Progenitor cell of endocrine pancreas (in vitro differentiated cells): ENCODE measurements at regions not wholly inside any gene's neighbourhood (a gene's known extent, or its start where the extent isn't known, plus 50 kb on each side); places are given as distances from the start of the nearest gene placed in this dataset.
"Not testable (repeated sequence)": the region's sequence is repeated elsewhere in the genome, so short reads cannot be mapped to it uniquely, and the experiment has no call there.

Experiments used
- DNase-seq: peaks from one replicate; pipeline ENCODE4 v3.0.0; 2021; ENCODE audit warnings: low spot score; ENCODE audit not compliant: unreplicated experiment
- H3K27ac Mint-ChIP-seq: 2 replicates; pipeline ENCODE4 v1.8.0; 2021; ENCODE audit warnings: mild to moderate bottlenecking, moderate library complexity, mixed read lengths
- H3K27me3 Mint-ChIP-seq: 2 replicates; pipeline ENCODE4 v1.8.0; 2021; ENCODE audit warnings: mixed read lengths
- H3K36me3 Mint-ChIP-seq: 2 replicates; pipeline ENCODE4 v1.8.0; 2022; ENCODE audit warnings: mixed read lengths; ENCODE audit not compliant: insufficient read depth
- H3K4me1 Mint-ChIP-seq: 2 replicates; pipeline ENCODE4 v1.8.0; 2021; ENCODE audit warnings: low read depth, mixed read lengths
- H3K4me3 Mint-ChIP-seq: 2 replicates; pipeline ENCODE4 v1.8.0; 2021; ENCODE audit warnings: low read depth, mild to moderate bottlenecking, moderate library complexity, mixed read lengths
- H3K9me3 Mint-ChIP-seq: 2 replicates; pipeline ENCODE4 v1.8.0; 2021; ENCODE audit warnings: low read depth, mixed read lengths
- TF ChIP-seq, protein P1 (sequence below): fragments of 200-600 bp; sonication (generic); IDR thresholded peaks from one replicate; pipeline ENCODE4 v1.5.0; 2021; ENCODE audit warnings: antibody characterized with exemption, mild to moderate bottlenecking; ENCODE audit not compliant: unreplicated experiment

DNA sequence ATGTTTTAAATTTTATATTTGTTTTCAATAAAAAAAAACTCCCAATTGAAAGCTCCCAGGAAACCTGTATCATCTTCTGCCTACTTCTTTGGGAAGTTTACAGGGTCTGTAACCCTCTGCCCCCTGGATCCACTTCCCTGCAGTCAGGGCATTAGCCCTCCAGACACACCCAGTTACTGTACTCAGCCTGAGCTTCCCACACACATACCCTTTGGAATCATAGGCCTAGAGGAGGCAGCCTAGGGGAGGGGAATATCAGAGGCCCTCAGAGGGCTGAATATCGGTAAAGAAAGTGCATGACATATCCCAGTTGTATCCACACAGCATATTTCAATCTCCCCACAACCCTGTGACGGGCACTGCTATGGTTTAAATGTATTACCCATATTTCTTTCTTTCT lies 56.2 kb upstream of the TFPI start:
- not testable (repeated sequence) for H3K9me3 Mint-ChIP-seq, H3K4me3 Mint-ChIP-seq, H3K27ac Mint-ChIP-seq, H3K27me3 Mint-ChIP-seq, DNase-seq, H3K36me3 Mint-ChIP-seq, H3K4me1 Mint-ChIP-seq

- Mint-ChIP-seq H3K4me1 (peaks cover 7% of the 10 kb centered on the region), H3K9me3 (no peaks in the 10 kb centered on the region), H3K36me3 (no peaks in the 10 kb centered on the region), H3K4me3 (no peak overlapping the region), H3K27me3 (peaks cover 3% of the 10 kb centered on the region), H3K27ac (no peak overlapping the region)
- TF ChIP-seq, protein P1, sequence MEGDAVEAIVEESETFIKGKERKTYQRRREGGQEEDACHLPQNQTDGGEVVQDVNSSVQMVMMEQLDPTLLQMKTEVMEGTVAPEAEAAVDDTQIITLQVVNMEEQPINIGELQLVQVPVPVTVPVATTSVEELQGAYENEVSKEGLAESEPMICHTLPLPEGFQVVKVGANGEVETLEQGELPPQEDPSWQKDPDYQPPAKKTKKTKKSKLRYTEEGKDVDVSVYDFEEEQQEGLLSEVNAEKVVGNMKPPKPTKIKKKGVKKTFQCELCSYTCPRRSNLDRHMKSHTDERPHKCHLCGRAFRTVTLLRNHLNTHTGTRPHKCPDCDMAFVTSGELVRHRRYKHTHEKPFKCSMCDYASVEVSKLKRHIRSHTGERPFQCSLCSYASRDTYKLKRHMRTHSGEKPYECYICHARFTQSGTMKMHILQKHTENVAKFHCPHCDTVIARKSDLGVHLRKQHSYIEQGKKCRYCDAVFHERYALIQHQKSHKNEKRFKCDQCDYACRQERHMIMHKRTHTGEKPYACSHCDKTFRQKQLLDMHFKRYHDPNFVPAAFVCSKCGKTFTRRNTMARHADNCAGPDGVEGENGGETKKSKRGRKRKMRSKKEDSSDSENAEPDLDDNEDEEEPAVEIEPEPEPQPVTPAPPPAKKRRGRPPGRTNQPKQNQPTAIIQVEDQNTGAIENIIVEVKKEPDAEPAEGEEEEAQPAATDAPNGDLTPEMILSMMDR, result no peak
- DNase-seq, result no peak
Measured at GRCh38 chr2:187612857-187613256, 58.6 kb upstream of the TFPI start.

DNA sequence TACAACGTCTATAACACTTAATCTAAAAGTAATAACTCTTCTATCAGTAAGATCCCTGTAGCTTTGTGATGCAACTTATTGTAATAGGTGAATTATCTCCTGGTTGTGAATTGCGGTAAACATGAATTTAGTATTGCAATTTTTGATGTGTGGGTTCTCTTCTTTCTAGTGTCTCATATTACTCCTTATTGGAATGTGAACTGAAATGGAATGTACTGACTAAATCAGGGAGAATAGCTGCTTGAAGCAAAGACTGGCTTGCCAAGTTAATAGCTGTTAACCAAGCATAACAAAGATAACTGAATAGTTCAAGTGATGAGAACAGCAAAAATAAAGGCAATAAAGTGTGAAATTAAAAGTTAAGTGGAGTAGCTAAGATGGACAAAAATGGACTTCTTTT lies 60.5 kb upstream of the TFPI start:
- H3K27ac Mint-ChIP-seq, result no peak overlapping the region
- H3K4me1 Mint-ChIP-seq, result peaks cover 7% of the 10 kb centered on the region
- H3K4me3 Mint-ChIP-seq, result no peak overlapping the region
- TF ChIP-seq, protein P1, result no peak
- no peaks in the 10 kb centered on the region for H3K36me3 Mint-ChIP-seq
- no peak for DNase-seq
- peaks cover 7% of the 10 kb centered on the region for H3K27me3 Mint-ChIP-seq
- H3K9me3 Mint-ChIP-seq, result no peaks in the 10 kb centered on the region

DNA sequence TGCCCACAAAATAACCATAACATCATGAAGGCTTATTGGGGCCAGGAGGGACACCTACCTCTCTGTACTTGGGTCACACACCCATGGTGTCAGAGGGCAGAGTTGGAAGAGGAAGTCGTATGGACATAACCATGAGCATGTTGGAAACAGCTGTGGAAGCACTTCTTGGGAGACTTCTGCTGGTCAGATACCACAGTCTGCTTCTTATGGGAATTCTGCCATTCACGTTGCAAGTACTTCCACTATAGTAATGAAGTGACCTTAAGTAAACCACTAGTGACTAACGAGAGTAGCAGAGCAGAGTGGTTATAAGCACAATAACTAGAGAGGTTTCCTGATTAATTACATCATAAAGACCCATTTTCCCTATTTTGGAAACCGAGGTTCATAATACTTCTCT lies 61.1 kb upstream of the TFPI start:
- no peak for DNase-seq
- Mint-ChIP-seq H3K36me3 (no peaks in the 10 kb centered on the region), H3K27ac (no peak overlapping the region), H3K4me1 (peaks cover 7% of the 10 kb centered on the region), H3K4me3 (no peak overlapping the region), H3K27me3 (peaks cover 8% of the 10 kb centered on the region), H3K9me3 (no peaks in the 10 kb centered on the region)
- TF ChIP-seq, protein P1, result no peak

- H3K27ac Mint-ChIP-seq, result no peak overlapping the region
- TF ChIP-seq, protein P1, result no peak
Measured at GRCh38 chr2:187615902-187616301, 61.7 kb upstream of the TFPI start.

DNA sequence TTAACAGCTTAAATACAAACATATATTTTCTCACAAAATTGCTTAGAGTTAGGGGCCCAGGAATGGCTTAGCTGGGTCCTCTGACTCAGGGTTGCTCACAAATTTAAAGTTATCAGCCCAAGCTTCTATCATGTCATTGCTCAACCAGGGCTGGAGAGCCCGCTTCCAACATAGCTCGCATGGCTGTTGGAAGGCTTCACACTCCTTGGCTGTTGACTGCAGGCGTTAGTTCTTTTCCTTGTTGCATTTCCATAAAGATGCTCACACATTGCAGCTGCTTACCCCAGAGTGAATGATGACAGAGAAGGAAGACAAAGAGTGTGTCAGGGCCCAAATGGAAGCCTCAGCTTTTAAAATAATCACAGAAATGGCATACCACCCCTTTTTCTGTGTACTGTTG lies 62.9 kb upstream of the TFPI start:
- Mint-ChIP-seq H3K27me3 (peaks cover 10% of the 10 kb centered on the region), H3K4me1 (peaks cover 7% of the 10 kb centered on the region), H3K4me3 (no peak overlapping the region), H3K36me3 (no peaks in the 10 kb centered on the region), H3K27ac (no peak overlapping the region), H3K9me3 (no peaks in the 10 kb centered on the region)
- no peak for DNase-seq
- TF ChIP-seq, protein P1, result no peak

More at GRCh38 chr2:187615902-187616301, 61.7 kb upstream of the TFPI start:
- peaks cover 10% of the 10 kb centered on the region for H3K27me3 Mint-ChIP-seq
- no peak for DNase-seq
- peaks cover 7% of the 10 kb centered on the region for H3K4me1 Mint-ChIP-seq
- H3K9me3 Mint-ChIP-seq, result no peaks in the 10 kb centered on the region
- H3K36me3 Mint-ChIP-seq, result no peaks in the 10 kb centered on the region
- no peak overlapping the region for H3K4me3 Mint-ChIP-seq
